Breast epithelium (tissue), 4 donors: ENCODE measurements at regions not wholly inside any gene's neighbourhood (a gene's known extent, or its start where the extent isn't known, plus 50 kb on each side); places are given as distances from the start of the nearest gene placed in this dataset.
"Not testable (repeated sequence)": the region's sequence is repeated elsewhere in the genome, so short reads cannot be mapped to it uniquely, and the experiment has no call there.

ENCODE experiments used
- DNase-seq, 2 donors: peaks; one replicate each; pipeline ENCODE4 v3.0.0-alpha.2; 2019; ENCODE audit warnings: low spot score in 2 of 2
- H3K27ac ChIP-seq, 2 donors: fragments of 200-600 bp; sonication (generic) in 1 of 2; one replicate each; pipeline ENCODE4 v1.5.1; 2016 to 2019; ENCODE audit warnings: mild to moderate bottlenecking in 1 of 2
- H3K27me3 ChIP-seq, 2 donors: fragments of 200-600 bp; sonication (generic) in 1 of 2; one replicate each; pipeline versions ENCODE4 v1.5.1 to v1.6.0; 2017 to 2019; ENCODE audit warnings: control low read depth in 1 of 2, mild to moderate bottlenecking in 1 of 2
- H3K36me3 ChIP-seq: fragments of 200-600 bp; one replicate; pipeline ENCODE4 v1.5.1; 2019
- H3K4me1 ChIP-seq, 2 donors: fragments of 200-600 bp; sonication (generic); one replicate each; pipeline ENCODE4 v1.5.1; 2016 to 2019; ENCODE audit warnings: control low read depth in 1 of 2
- H3K4me3 ChIP-seq, 3 donors: fragments of 200-600 bp; sonication (generic); 1 replicate in 2 of 3; 2 replicates in 1 of 3; pipeline ENCODE4 v1.5.1; 2016 to 2019; ENCODE audit warnings: mild to moderate bottlenecking in 3 of 3, moderate library complexity in 2 of 3
- H3K9me3 ChIP-seq, 2 donors: fragments of 200-600 bp; sonication (generic) in 1 of 2; one replicate each; pipeline ENCODE4 v1.5.1; 2016 to 2019; ENCODE audit warnings: control low read depth in 1 of 2
- POLR2A ChIP-seq: fragments of 450-650 bp; IDR thresholded peaks from one replicate; pipeline ENCODE4 v1.6.1; 2016; ENCODE audit warnings: antibody characterized with exemption, mild to moderate bottlenecking, moderate library complexity
- POLR2AphosphoS5 ChIP-seq, 3 donors: sonication (generic); formaldehyde crosslinking; IDR thresholded peaks; one replicate each; pipeline ENCODE4 v1.6.1; 2017; ENCODE audit warnings: antibody characterized with exemption in 3 of 3
- intact Hi-C: fragments of 100-400 bp; cut with DNase I; formaldehyde crosslinking; loops from one replicate; pipeline ENCODE4 v1.15.1; 2023; ENCODE audit warnings: low total_unique reads
- TF ChIP-seq, protein P1 (sequence below), 3 donors: fragments of 450-650 bp; IDR thresholded peaks; one replicate each; pipeline ENCODE4 v1.5.1; 2016 to 2017; ENCODE audit warnings: antibody characterized with exemption in 3 of 3, mild to moderate bottlenecking in 3 of 3, moderate library complexity in 3 of 3

DNA sequence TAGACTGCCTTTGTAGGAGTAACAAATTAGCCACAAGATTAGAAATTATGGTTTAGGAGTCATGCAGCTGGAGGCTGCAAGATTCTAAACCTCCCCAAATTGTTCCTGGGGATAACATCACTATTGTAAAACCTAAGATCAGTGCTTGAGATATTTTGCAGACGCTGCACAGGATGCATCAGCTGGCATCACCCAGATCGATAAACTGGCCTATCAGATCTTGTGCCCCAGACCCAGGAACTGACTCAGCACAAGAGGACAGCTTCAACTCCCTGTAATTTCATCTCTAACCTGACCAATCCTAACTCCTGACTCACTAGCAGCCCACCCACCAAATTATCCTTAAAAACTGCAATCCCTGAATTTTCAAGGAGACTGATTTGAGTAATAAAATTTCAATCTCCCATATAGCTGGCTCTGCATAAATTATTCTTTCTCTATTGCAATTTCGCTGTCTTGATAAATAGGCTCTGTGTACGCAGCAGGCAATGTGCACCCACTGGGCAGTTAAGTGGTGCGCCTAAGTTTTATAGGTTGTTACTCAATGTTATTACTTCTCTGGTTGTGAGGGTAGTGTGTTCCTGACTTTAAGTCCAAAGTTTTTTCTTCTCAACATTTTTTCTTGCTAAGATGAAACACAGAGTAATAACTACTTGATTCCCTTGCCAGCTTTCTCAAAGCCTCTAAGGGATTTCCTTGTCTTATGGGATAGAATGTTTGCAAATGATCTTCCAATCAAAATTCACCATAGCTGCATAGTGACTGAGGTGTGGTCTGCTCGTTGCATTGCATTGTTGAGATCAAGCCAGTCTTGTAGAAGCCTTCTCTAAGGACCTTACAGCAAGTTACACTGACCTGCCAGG, 312.3 kb upstream of the DKK2 start:
- no peak overlapping the region for H3K4me3 ChIP-seq
- TF ChIP-seq POLR2A (no peak), POLR2AphosphoS5 (IDR thresholded peaks at IDR 0.05) (no peak)
- TF ChIP-seq, protein P1, sequence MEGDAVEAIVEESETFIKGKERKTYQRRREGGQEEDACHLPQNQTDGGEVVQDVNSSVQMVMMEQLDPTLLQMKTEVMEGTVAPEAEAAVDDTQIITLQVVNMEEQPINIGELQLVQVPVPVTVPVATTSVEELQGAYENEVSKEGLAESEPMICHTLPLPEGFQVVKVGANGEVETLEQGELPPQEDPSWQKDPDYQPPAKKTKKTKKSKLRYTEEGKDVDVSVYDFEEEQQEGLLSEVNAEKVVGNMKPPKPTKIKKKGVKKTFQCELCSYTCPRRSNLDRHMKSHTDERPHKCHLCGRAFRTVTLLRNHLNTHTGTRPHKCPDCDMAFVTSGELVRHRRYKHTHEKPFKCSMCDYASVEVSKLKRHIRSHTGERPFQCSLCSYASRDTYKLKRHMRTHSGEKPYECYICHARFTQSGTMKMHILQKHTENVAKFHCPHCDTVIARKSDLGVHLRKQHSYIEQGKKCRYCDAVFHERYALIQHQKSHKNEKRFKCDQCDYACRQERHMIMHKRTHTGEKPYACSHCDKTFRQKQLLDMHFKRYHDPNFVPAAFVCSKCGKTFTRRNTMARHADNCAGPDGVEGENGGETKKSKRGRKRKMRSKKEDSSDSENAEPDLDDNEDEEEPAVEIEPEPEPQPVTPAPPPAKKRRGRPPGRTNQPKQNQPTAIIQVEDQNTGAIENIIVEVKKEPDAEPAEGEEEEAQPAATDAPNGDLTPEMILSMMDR (IDR thresholded peaks at IDR 0.05) = no peak
- DNase-seq = no peak
- H3K36me3 ChIP-seq = no peaks in the 10 kb centered on the region
- intact Hi-C loops = no loop called here
- H3K4me1 ChIP-seq = no peaks in the 10 kb centered on the region
- H3K9me3 ChIP-seq = no peaks in the 10 kb centered on the region
- H3K27me3 ChIP-seq = no peaks in the 10 kb centered on the region
- no peak overlapping the region for H3K27ac ChIP-seq

DNA sequence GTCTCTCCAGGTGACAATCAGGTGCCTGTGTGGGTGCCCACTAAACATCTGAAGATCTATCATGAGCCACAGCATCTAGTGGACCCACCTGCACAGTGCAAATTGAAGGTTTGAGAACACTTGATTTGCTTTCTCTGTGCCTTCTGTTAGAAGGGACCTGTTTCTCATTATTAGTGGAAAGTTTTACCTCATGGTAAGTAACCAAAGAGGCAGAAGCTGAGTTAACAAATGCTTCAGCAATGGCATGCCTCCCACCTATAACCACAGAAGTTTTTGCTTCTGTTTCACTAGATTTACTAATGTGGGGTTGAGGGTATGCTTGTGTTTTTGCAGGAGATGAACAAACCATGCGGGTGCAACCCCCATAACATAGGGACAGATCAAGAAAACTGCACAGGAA, 297.4 kb upstream of the DKK2 start:
- Histone ChIP-seq H3K4me3 (no peak overlapping the region), H3K27me3 (no peaks in the 10 kb centered on the region), H3K4me1 (no peaks in the 10 kb centered on the region), H3K36me3 (no peaks in the 10 kb centered on the region), H3K27ac (no peak overlapping the region), H3K9me3 (peaks cover under 1 to 8% of the 10 kb centered on the region in 2 donors)
- intact Hi-C loops = no loop called here
- no peak for DNase-seq
- TF ChIP-seq, protein P1 (IDR thresholded peaks at IDR 0.05) = no peak
- TF ChIP-seq POLR2AphosphoS5 (IDR thresholded peaks at IDR 0.05) (no peak), POLR2A (no peak)

DNA sequence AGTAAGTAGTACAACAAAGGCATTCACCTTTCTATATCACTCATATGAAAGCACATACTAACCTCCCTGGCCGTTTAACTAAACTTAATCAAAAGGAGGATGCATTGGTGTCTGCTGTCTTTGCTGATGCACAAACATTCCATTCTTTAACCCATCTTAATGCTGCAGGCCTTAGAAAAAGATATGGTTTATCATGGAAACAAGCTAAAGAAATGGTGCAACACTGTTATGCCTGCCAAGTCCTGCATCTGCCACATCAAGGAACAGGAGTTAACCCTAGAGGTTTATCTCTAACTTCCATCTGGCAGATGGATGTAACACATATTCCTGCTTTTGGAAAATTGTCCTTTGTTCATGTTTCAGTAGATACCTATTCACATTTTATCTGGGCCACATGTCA, 296.5 kb upstream of the DKK2 start:
- H3K36me3 ChIP-seq, H3K27ac ChIP-seq, intact Hi-C loops, DNase-seq, H3K27me3 ChIP-seq, H3K4me1 ChIP-seq, H3K4me3 ChIP-seq: not testable (repeated sequence)
- peaks cover 9 to 16% of the 10 kb centered on the region in 2 donors for H3K9me3 ChIP-seq

DNA sequence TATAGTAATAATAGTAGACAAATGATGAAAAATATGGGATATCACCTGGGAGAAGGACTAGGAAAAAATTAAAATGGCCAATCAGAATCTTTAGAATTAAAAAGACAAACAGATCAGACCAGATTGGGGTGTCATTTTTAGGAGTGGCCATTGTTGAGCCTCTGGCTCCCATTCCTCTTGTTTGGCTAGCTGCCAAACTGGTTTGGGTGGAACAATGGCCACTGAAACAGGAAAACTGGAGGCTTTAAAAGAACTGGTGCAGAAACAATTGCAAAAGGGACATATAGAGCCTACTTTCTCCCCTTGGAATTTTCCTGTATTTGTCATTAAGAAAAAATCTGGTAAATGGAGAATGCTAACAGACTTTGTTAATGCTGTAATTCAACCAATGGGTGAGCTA, 294.8 kb upstream of the DKK2 start:
- intact Hi-C loops = no loop called here
- no peak for DNase-seq
- no peaks in the 10 kb centered on the region for H3K4me1 ChIP-seq
- peaks cover 9 to 18% of the 10 kb centered on the region in 2 donors for H3K9me3 ChIP-seq
- no peaks in the 10 kb centered on the region for H3K27me3 ChIP-seq
- H3K4me3 ChIP-seq = no peak overlapping the region
- no peak for TF ChIP-seq POLR2AphosphoS5 (IDR thresholded peaks at IDR 0.05)
- TF ChIP-seq, protein P1 (IDR thresholded peaks at IDR 0.05) = no peak
- no peak for TF ChIP-seq POLR2A
- no peak overlapping the region for H3K27ac ChIP-seq
- H3K36me3 ChIP-seq = no peaks in the 10 kb centered on the region

DNA sequence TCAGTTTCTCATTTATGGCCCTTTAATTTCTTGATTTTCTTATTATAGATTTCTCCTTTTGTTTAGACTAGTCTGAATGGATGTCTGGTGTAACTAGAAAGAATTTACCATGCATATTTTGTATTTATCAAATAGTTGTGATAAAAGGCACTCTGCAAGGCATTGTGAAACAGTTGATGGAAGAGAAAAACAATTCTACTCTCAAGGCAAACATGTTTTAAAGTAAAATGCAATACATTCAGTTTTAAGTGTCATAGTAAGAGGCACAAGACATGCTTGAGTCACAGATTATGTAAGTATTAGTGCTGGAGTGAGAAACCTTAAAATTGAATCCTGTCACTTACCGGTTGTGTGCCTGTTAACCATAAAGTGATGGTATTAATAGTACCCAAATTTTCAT, 283.3 kb upstream of the DKK2 start:
- DNase-seq = no peak
- Histone ChIP-seq H3K27ac (no peak overlapping the region), H3K27me3 (no peaks in the 10 kb centered on the region), H3K9me3 (no peaks in the 10 kb centered on the region), H3K4me3 (no peak overlapping the region), H3K4me1 (no peaks in the 10 kb centered on the region), H3K36me3 (no peaks in the 10 kb centered on the region)
- intact Hi-C loops = no loop called here
- TF ChIP-seq POLR2A = no peak
- TF ChIP-seq POLR2AphosphoS5 (IDR thresholded peaks at IDR 0.05) = no peak

DNA sequence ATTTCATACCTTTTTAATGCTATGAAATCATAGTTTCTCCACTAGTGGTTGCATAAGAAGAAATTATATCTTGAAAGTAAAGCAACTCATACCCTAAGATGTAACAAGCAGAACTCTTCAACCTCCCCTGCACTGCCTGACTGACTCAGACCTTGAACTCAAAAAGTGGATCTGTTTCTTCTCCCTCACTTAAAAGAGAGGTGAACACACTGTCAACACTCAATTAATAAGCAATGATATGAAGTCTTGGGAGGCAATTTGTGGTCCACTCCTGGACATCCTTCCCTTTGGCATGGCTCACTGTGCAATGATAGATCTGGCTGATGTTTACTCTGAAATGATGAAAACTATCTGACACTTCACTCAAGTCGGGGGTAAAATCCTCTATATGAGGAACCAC, 282.0 kb upstream of the DKK2 start:
- no peaks in the 10 kb centered on the region for H3K27me3 ChIP-seq
- no peak overlapping the region for H3K4me3 ChIP-seq
- intact Hi-C loops = no loop called here
- H3K4me1 ChIP-seq = no peaks in the 10 kb centered on the region
- H3K9me3 ChIP-seq = no peaks in the 10 kb centered on the region
- no peak for DNase-seq
- H3K36me3 ChIP-seq = no peaks in the 10 kb centered on the region
- H3K27ac ChIP-seq = no peak overlapping the region
- TF ChIP-seq POLR2AphosphoS5 (IDR thresholded peaks at IDR 0.05) (no peak), POLR2A (no peak)
- TF ChIP-seq, protein P1 (IDR thresholded peaks at IDR 0.05) = no peak
